KMS-11 (cell line): ENCODE measurements at regions not wholly inside any gene's neighbourhood (a gene's known extent, or its start where the extent isn't known, plus 50 kb on each side); places are given as distances from the start of the nearest gene placed in this dataset.

Source experiments
- H2AFZ ChIP-seq: fragments of 200-600 bp; sonication (generic); 2 replicates; pipeline ENCODE4 v1.6.1; 2016; ENCODE audit warnings: antibody characterized with exemption, mixed run types, low read depth
- H3K27ac ChIP-seq: fragments of 200-600 bp; sonication (generic); 2 replicates; pipeline ENCODE4 v1.6.1; 2016; ENCODE audit warnings: mild to moderate bottlenecking, mixed run types
- H3K27me3 ChIP-seq: fragments of 200-600 bp; sonication (generic); 2 replicates; pipeline ENCODE4 v1.6.1; 2017; ENCODE audit warnings: mild to moderate bottlenecking, low read depth, mixed run types, moderate library complexity; ENCODE audit not compliant: insufficient read depth
- H3K36me3 ChIP-seq: fragments of 200-600 bp; sonication (generic); 2 replicates; pipeline ENCODE4 v1.6.1; 2017; ENCODE audit warnings: mild to moderate bottlenecking, mixed run types; ENCODE audit not compliant: insufficient read depth
- H3K4me1 ChIP-seq: fragments of 200-600 bp; sonication (generic); 2 replicates; pipeline ENCODE4 v1.6.1; 2016; ENCODE audit warnings: mild to moderate bottlenecking, low read depth, mixed run types; ENCODE audit not compliant: poor library complexity, severe bottlenecking
- H3K4me2 ChIP-seq: fragments of 200-600 bp; sonication (generic); 2 replicates; pipeline ENCODE4 v1.7.0; 2016; ENCODE audit warnings: mild to moderate bottlenecking, mixed run types
- H3K4me3 ChIP-seq: fragments of 200-600 bp; sonication (generic); IDR thresholded peaks from 2 replicates; pipeline ENCODE4 v1.6.1; 2017; ENCODE audit warnings: low read depth, low read length, mixed read lengths; ENCODE audit not compliant: insufficient read depth
- H3K79me2 ChIP-seq: fragments of 200-600 bp; sonication (generic); 2 replicates; pipeline ENCODE4 v1.6.1; 2016; ENCODE audit warnings: low read depth, mixed run types; ENCODE audit not compliant: insufficient read depth
- H3K9ac ChIP-seq: fragments of 200-600 bp; sonication (generic); 2 replicates; pipeline ENCODE4 v1.6.1; 2016; ENCODE audit warnings: mild to moderate bottlenecking, mixed run types
- H4K20me1 ChIP-seq: fragments of 200-600 bp; sonication (generic); 2 replicates; pipeline ENCODE4 v1.6.1; 2016; ENCODE audit warnings: mild to moderate bottlenecking, mixed run types; ENCODE audit not compliant: insufficient read depth
- TF ChIP-seq, protein P1 (sequence below): fragments of 200-600 bp; sonication (generic); conservative IDR thresholded peaks from 2 replicates; pipeline ENCODE4 v1.6.1; 2017; ENCODE audit warnings: low read depth, mild to moderate bottlenecking, antibody characterized with exemption, low read length, moderate library complexity, mixed read lengths

DNA sequence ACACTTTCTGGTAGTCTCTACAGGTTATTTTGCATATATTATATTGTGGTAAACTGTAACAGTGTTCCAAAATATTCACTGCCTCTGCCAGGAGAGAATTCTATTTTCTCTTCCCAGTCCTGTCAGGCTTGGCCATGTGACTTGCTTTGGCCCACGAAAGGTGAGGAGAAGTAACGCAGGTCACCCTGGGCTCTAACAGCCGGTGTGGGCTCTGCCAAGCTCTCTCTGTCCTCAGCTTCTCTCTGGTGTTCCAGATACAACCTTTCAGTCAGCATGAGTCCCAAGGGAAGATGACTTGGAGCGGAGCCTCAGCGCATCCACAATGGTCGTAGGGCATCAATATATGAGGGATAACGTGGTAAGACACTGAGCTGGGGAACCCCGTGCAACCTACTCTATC lies 113.0 kb upstream of the RREB1 start:
- H4K20me1 ChIP-seq = no peaks in the 10 kb centered on the region
- TF ChIP-seq, protein P1, sequence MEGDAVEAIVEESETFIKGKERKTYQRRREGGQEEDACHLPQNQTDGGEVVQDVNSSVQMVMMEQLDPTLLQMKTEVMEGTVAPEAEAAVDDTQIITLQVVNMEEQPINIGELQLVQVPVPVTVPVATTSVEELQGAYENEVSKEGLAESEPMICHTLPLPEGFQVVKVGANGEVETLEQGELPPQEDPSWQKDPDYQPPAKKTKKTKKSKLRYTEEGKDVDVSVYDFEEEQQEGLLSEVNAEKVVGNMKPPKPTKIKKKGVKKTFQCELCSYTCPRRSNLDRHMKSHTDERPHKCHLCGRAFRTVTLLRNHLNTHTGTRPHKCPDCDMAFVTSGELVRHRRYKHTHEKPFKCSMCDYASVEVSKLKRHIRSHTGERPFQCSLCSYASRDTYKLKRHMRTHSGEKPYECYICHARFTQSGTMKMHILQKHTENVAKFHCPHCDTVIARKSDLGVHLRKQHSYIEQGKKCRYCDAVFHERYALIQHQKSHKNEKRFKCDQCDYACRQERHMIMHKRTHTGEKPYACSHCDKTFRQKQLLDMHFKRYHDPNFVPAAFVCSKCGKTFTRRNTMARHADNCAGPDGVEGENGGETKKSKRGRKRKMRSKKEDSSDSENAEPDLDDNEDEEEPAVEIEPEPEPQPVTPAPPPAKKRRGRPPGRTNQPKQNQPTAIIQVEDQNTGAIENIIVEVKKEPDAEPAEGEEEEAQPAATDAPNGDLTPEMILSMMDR = no peak
- H3K27me3 ChIP-seq = no peaks in the 10 kb centered on the region
- no peaks in the 10 kb centered on the region for H3K4me1 ChIP-seq
- H3K27ac ChIP-seq = no peak overlapping the region
- no peaks in the 10 kb centered on the region for H3K79me2 ChIP-seq
- H3K9ac ChIP-seq = no peak overlapping the region
- no peak overlapping the region for H2AFZ ChIP-seq
- no peaks in the 10 kb centered on the region for H3K36me3 ChIP-seq
- H3K4me2 ChIP-seq = no peak overlapping the region
- H3K4me3 ChIP-seq = no peak overlapping the region

DNA sequence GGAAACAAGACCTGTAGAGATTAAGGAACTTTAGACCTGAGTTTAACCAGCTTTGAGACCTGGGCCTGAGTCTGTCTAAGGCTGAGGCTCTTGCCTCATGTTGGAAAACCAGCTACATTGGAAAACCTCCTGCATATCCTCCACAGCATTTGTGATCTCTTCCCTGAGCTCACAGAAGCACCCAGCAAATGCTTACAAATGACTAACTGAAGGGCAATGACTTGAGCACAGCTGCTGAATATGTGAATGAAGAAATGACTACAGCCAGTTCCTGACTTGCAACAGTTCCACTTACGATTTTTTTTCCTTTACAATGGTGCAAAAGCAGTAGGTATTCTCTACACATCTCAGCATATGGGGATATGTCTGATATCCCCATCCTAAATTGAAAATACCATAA lies 112.4 kb upstream of the RREB1 start:
- no peaks in the 10 kb centered on the region for H4K20me1 ChIP-seq
- no peak overlapping the region for H2AFZ ChIP-seq
- TF ChIP-seq, protein P1 = no peak
- no peak overlapping the region for H3K9ac ChIP-seq
- no peaks in the 10 kb centered on the region for H3K79me2 ChIP-seq
- no peaks in the 10 kb centered on the region for H3K4me1 ChIP-seq
- H3K4me2 ChIP-seq = no peak overlapping the region
- H3K36me3 ChIP-seq = no peaks in the 10 kb centered on the region
- no peak overlapping the region for H3K27ac ChIP-seq
- no peaks in the 10 kb centered on the region for H3K27me3 ChIP-seq
- H3K4me3 ChIP-seq = no peak overlapping the region

DNA sequence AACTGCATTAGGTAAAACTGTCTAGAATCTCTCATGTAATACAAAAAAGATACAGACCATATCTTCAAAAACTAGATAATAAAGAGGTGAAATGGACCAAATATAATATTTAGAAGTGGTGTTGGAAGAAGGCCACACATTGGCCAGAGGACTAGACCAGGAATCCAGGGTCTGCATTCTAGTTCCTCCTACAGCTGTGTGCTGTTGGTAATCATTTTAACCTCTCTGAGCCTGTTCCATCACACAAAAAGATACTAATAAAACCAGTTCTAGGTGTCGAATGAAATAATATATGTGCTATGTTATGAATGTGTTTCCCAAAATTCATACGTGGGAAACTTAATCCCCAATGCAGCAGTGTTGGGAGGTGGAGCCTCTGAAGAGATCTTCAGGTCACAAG lies 111.6 kb upstream of the RREB1 start:
- no peak overlapping the region for H3K27ac ChIP-seq
- H3K9ac ChIP-seq = no peak overlapping the region
- H3K4me2 ChIP-seq = no peak overlapping the region
- no peaks in the 10 kb centered on the region for H3K4me1 ChIP-seq
- H3K36me3 ChIP-seq = no peaks in the 10 kb centered on the region
- TF ChIP-seq, protein P1 = no peak
- no peaks in the 10 kb centered on the region for H3K79me2 ChIP-seq
- H3K4me3 ChIP-seq = no peak overlapping the region
- H3K27me3 ChIP-seq = no peaks in the 10 kb centered on the region
- no peaks in the 10 kb centered on the region for H4K20me1 ChIP-seq
- H2AFZ ChIP-seq = no peak overlapping the region

DNA sequence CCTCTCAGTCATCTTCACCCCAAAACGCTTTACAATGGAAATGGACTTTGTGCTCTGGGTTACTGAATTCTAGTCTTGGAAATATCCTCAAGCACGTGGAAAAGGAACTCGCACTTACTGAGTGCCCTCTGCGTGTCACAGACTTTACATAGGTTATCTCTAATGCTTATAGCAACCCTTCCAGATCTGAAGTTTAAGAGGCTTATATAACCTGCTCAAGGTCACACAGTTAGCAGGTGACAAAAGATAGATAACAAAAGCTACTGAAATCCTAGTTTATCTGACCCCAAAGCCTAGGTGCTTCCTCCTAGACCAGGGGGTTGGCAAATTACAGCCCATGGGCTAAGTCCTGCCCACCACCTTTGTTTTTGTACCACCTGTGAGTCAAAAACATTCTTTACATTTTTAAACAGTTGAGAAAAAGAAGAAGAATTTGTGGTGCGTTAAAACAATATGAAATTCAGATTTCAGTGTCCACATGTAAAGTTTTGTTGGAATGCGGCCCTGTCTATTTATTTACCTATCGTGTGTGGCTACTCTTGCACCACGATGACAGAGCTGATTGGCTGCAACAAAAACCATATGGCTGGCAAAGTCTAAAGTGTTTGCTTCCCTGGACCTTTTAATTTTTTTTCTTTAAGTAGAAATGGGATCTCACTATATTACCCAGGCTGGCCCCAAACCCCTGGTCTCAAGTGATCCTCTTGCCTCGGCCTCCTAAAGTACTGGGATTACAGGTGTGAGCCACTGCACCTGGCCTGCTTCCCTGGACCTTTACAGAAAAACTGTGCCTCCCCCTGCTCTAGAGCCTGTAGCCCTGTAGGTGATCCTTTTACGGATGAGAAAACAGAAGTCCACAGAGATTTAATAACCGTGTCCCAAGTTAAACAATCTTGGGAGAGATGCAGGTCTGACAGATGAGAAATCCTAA lies 110.2 kb upstream of the RREB1 start:
- Histone ChIP-seq H3K79me2 (no peaks in the 10 kb centered on the region), H3K9ac (no peak overlapping the region), H3K4me1 (no peaks in the 10 kb centered on the region), H3K4me2 (no peak overlapping the region), H3K27ac (no peak overlapping the region), H3K27me3 (no peaks in the 10 kb centered on the region), H3K4me3 (no peak overlapping the region), H2AFZ (no peak overlapping the region), H4K20me1 (no peaks in the 10 kb centered on the region), H3K36me3 (no peaks in the 10 kb centered on the region)
- TF ChIP-seq, protein P1 = no peak
